Osteocyte (in vitro differentiated cells): ENCODE measurements at regions not wholly inside any gene's neighbourhood (a gene's known extent, or its start where the extent isn't known, plus 50 kb on each side); places are given as distances from the start of the nearest gene placed in this dataset.

Experiments
- DNase-seq: peaks from one replicate; pipeline ENCODE4 v3.0.0; 2021; ENCODE audit warnings: mixed read lengths; ENCODE audit not compliant: unreplicated experiment; ENCODE audit errors: extremely low spot score
- H3K27ac Mint-ChIP-seq: one replicate; pipeline ENCODE4 v1.8.0; 2021; ENCODE audit warnings: mild to moderate bottlenecking, mixed read lengths; ENCODE audit not compliant: unreplicated experiment
- H3K27me3 Mint-ChIP-seq: one replicate; pipeline ENCODE4 v1.8.0; 2021; ENCODE audit warnings: mixed read lengths; ENCODE audit not compliant: unreplicated experiment
- H3K36me3 Mint-ChIP-seq: one replicate; pipeline ENCODE4 v1.8.0; 2021; ENCODE audit warnings: mixed read lengths; ENCODE audit not compliant: unreplicated experiment
- H3K4me1 Mint-ChIP-seq: one replicate; pipeline ENCODE4 v1.8.0; 2021; ENCODE audit warnings: mixed read lengths; ENCODE audit not compliant: unreplicated experiment
- H3K4me3 Mint-ChIP-seq: one replicate; pipeline ENCODE4 v1.8.0; 2021; ENCODE audit warnings: mild to moderate bottlenecking, moderate library complexity, mixed read lengths; ENCODE audit not compliant: unreplicated experiment
- H3K9me3 Mint-ChIP-seq: one replicate; pipeline ENCODE4 v1.8.0; 2021; ENCODE audit warnings: mixed read lengths; ENCODE audit not compliant: unreplicated experiment
- TF ChIP-seq, protein P1 (sequence below): fragments of 200-600 bp; sonication (generic); IDR thresholded peaks from 2 replicates; pipeline ENCODE4 v1.5.0; 2021; ENCODE audit warnings: antibody characterized with exemption, mild to moderate bottlenecking, moderate library complexity

- H3K4me1 Mint-ChIP-seq, result no peaks in the 10 kb centered on the region
- peaks cover 4% of the 10 kb centered on the region for H3K36me3 Mint-ChIP-seq
- TF ChIP-seq, protein P1, sequence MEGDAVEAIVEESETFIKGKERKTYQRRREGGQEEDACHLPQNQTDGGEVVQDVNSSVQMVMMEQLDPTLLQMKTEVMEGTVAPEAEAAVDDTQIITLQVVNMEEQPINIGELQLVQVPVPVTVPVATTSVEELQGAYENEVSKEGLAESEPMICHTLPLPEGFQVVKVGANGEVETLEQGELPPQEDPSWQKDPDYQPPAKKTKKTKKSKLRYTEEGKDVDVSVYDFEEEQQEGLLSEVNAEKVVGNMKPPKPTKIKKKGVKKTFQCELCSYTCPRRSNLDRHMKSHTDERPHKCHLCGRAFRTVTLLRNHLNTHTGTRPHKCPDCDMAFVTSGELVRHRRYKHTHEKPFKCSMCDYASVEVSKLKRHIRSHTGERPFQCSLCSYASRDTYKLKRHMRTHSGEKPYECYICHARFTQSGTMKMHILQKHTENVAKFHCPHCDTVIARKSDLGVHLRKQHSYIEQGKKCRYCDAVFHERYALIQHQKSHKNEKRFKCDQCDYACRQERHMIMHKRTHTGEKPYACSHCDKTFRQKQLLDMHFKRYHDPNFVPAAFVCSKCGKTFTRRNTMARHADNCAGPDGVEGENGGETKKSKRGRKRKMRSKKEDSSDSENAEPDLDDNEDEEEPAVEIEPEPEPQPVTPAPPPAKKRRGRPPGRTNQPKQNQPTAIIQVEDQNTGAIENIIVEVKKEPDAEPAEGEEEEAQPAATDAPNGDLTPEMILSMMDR, result no peak
- H3K27ac Mint-ChIP-seq, result no peak overlapping the region
- H3K4me3 Mint-ChIP-seq, result no peak overlapping the region
- peaks cover 7% of the 10 kb centered on the region for H3K27me3 Mint-ChIP-seq
- H3K9me3 Mint-ChIP-seq, result peaks cover 5% of the 10 kb centered on the region
- no peak for DNase-seq
Observed at GRCh38 chr2:234802071-234802844, 149.6 kb upstream of the SH3BP4 start.

DNA sequence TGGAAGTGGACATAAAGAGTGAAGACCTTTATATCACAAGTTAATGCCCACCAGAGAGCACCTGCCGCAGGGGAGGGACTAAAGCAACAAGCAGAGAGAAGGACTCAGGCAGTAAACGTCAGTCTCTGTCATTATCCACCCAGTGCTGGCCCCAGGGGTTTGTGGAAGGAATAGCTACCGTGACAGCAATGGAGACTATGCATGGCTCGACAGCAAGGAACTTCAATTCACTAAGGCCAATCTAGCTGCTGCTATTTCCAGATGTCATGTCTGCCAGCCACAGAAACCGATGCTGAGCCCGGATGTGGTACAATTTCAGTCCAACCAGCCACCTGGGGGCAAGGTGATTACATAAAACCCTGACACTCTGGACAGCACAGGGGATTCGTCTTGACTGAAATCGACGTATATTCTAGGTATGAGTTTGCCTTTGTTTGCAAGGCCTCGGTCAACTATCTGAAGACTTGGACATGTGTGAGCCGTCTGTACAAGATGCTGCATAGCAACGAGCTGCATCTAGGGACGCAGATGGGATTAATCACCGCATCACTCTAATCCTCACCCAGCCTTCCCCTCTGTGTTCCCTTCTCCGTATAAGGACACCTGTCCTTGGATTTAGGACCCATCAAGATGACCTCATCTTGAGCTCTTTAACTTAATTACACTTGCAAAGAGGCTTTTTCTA is 154.1 kb upstream of the SH3BP4 start:
- Mint-ChIP-seq H3K4me3 (no peak overlapping the region), H3K36me3 (no peaks in the 10 kb centered on the region), H3K27me3 (peaks cover 4% of the 10 kb centered on the region), H3K27ac (no peak overlapping the region), H3K9me3 (no peaks in the 10 kb centered on the region), H3K4me1 (peaks cover 18% of the 10 kb centered on the region)
- DNase-seq, result no peak
- TF ChIP-seq, protein P1, result no peak

DNA sequence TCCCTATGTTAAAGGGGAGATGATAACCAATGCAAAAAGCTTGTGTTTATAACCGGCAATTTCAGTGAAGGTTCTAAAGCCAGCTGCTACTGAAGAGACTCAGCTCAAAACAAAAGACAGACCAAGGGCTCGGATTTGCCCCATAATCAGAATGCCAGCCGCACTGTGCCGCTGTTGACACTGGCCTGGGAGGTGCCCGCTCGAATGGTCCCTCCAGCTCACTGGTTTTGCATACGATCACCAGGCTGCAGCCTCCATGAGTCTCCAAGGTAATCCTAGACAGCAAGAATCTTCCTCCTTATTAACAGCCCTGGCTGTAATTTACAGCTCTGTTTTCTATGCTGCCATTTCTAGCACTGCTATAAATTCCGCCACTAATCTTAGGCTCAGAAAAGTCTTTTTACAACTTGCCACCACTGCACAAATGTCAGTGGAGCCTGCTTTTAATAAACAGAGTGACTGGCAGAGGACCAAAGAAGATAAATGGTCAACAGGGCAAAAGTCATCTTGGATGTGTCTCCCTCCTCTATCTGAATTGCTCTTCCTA is 155.7 kb upstream of the SH3BP4 start:
- Mint-ChIP-seq H3K36me3 (no peaks in the 10 kb centered on the region), H3K27ac (no peak overlapping the region), H3K4me1 (peaks cover 29% of the 10 kb centered on the region)

GRCh38 chr2:234795272-234795920 is 156.4 kb upstream of the SH3BP4 start:
- no peaks in the 10 kb centered on the region for H3K9me3 Mint-ChIP-seq
- DNase-seq, result no peak
- peaks cover 29% of the 10 kb centered on the region for H3K4me1 Mint-ChIP-seq
- no peak overlapping the region for H3K4me3 Mint-ChIP-seq
- H3K27ac Mint-ChIP-seq, result peak overlapping the region; percentile 24
- H3K27me3 Mint-ChIP-seq, result no peaks in the 10 kb centered on the region
- TF ChIP-seq, protein P1, result no peak
- no peaks in the 10 kb centered on the region for H3K36me3 Mint-ChIP-seq

More for the DNA sequence above, 155.7 kb upstream of the SH3BP4 start:
- Mint-ChIP-seq H3K4me3 (no peak overlapping the region), H3K27me3 (peaks cover 4% of the 10 kb centered on the region), H3K9me3 (no peaks in the 10 kb centered on the region)
- no peak for DNase-seq
- TF ChIP-seq, protein P1, result no peak

DNA sequence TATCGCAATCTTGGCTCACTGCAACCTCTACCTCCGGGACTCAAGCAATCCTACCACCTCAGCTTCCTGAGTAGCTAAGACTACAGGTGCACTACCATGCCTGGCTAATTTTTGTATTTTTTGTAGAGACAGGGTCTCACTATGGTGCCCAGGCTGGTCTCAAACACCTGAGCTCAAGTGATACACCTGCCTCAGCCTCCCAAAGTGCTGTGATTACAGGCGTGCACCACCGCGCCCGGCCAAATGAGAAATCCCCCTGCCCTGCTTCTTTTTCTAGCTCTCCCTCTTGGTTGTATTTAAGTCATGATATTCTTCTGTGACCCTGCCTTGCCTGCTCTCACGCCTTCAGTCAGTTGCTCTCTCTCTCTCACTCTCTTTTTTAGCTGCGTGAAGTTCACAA is 157.0 kb upstream of the SH3BP4 start:
- peaks cover 29% of the 10 kb centered on the region for H3K4me1 Mint-ChIP-seq
- H3K27ac Mint-ChIP-seq, result no peak overlapping the region
- H3K36me3 Mint-ChIP-seq, result no peaks in the 10 kb centered on the region
- H3K9me3 Mint-ChIP-seq, result no peaks in the 10 kb centered on the region
- DNase-seq, result no peak
- H3K27me3 Mint-ChIP-seq, result no peaks in the 10 kb centered on the region
- TF ChIP-seq, protein P1, result no peak
- H3K4me3 Mint-ChIP-seq, result no peak overlapping the region
